HepG2 (cell line): ENCODE measurements at regions not wholly inside any gene's neighbourhood (a gene's known extent, or its start where the extent isn't known, plus 50 kb on each side); places are given as distances from the start of the nearest gene placed in this dataset.

Source experiments
- ATAC-seq: fragments of 200-7000 bp; cut with Tn5 transposase; 3 replicates; pipeline ENCODE4 v1.9.1; 2020; ENCODE audit warnings: mild to moderate bottlenecking, moderate library complexity
- BruUV-seq: library from RNA; stranded (reverse); fragments of 400-500 nt; replicated peaks from 2 replicates; lab custom pipeline; 2021; lab: Mats Ljungman, UMichigan
- CTCF ChIA-PET: fragments of 300-600 bp; formaldehyde crosslinking; extraction: SDS; loops from one replicate; lab custom pipeline; 2021; ENCODE audit warnings: low total read pairs, inconsistent platforms, low intra/inter-chr PET ratio; lab: Yijun Ruan, JAX
- POLR2A ChIA-PET: fragments of 350-600 bp; sonication (Branson Sonifier 250); formaldehyde crosslinking; loops from one replicate; lab custom pipeline; 2020; ENCODE audit warnings: antibody characterized with exemption, inconsistent platforms; lab: Yijun Ruan, JAX
- DNase-seq: peaks from one replicate; pipeline ENCODE4 v3.0.0-alpha.2; 2015; ENCODE audit warnings: low spot score
- FAIRE-seq: peaks from 3 replicates; lab custom pipeline; 2011; peaks lifted over from hg19 to GRCh38; lab: Jason Lieb, UNC
- H2AFZ ChIP-seq: one replicate; pipeline ENCODE4 v1.6.1; 2011; ENCODE audit warnings: low read length, inconsistent platforms
- H3K27ac ChIP-seq: fragments of 300-600 bp; 3 replicates; pipeline ENCODE4 v1.8.0; 2011; ENCODE audit warnings: mixed run types, mild to moderate bottlenecking, mixed read lengths, low read length, inconsistent platforms; ENCODE audit not compliant: insufficient read depth; ENCODE audit errors: extremely low read length
- H3K27me3 ChIP-seq, 2 experiments: fragments of 200-600 bp in 1 of 2; 2 replicates in 1 of 2; 3 replicates in 1 of 2; pipeline versions ENCODE4 v1.6.0 to v1.8.0; 2011; ENCODE audit warnings: low read length in 2 of 2, mild to moderate bottlenecking in 2 of 2, moderate library complexity in 2 of 2, inconsistent platforms in 1 of 2; ENCODE audit not compliant: insufficient read depth in 2 of 2, control insufficient read depth in 1 of 2
- H3K36me3 ChIP-seq, 2 experiments: fragments of 200-600 bp in 1 of 2; replicated peaks in 1 of 2; 2 replicates in 1 of 2; 3 replicates in 1 of 2; pipeline versions ENCODE4 v1.5.1 to v1.8.0; 2011; ENCODE audit warnings: low read length in 2 of 2, inconsistent platforms in 1 of 2; ENCODE audit not compliant: insufficient read depth in 2 of 2, control insufficient read depth in 1 of 2
- H3K4me1 ChIP-seq: 2 replicates; pipeline ENCODE4 v1.5.1; 2012; ENCODE audit warnings: low read length, inconsistent platforms; ENCODE audit not compliant: insufficient read depth
- H3K4me2 ChIP-seq: 2 replicates; pipeline ENCODE4 v1.6.0; 2011; ENCODE audit warnings: low read depth, low read length, inconsistent platforms
- H3K4me3 ChIP-seq, 3 experiments: fragments of 200-600 bp in 1 of 3; sonication (generic), shearing (Covaris generic) in 1 of 3; replicated peaks in 1 of 3; 2 replicates each; pipeline ENCODE4 v1.5.1; 2011 to 2016; ENCODE audit warnings: low read length in 3 of 3, inconsistent platforms in 2 of 3, low read depth in 2 of 3, mild to moderate bottlenecking in 2 of 3, control low read depth in 1 of 3, mixed read lengths in 1 of 3; ENCODE audit not compliant: insufficient read depth in 1 of 3
- H3K79me2 ChIP-seq: one replicate; pipeline ENCODE4 v1.6.1; 2011; ENCODE audit warnings: low read length, inconsistent platforms; ENCODE audit not compliant: insufficient read depth
- H3K9ac ChIP-seq: 2 replicates; pipeline ENCODE4 v1.6.0; 2011; ENCODE audit warnings: mild to moderate bottlenecking, low read depth, low read length, inconsistent platforms; ENCODE audit not compliant: insufficient read depth
- H3K9me3 ChIP-seq: 2 replicates; pipeline ENCODE4 v1.5.1; 2012; ENCODE audit warnings: mild to moderate bottlenecking, low read length
- H4K20me1 ChIP-seq: 2 replicates; pipeline ENCODE4 v1.6.0; 2011; ENCODE audit warnings: inconsistent platforms, mild to moderate bottlenecking, low read length, moderate library complexity; ENCODE audit not compliant: insufficient read depth
- ARNT ChIP-seq: fragments of 450-650 bp; IDR thresholded peaks from 2 replicates; pipeline ENCODE4 v1.6.1; 2017
- HDAC6 ChIP-seq: fragments of 200-600 bp; sonication (generic); IDR thresholded peaks from 2 replicates; pipeline ENCODE4 v1.7.0; 2017; ENCODE audit warnings: mild to moderate bottlenecking, antibody characterized with exemption, low read length, low read depth
- SP4 ChIP-seq: sonication (generic); formaldehyde crosslinking; IDR thresholded peaks from 2 replicates; pipeline ENCODE4 v1.8.1; 2023; ENCODE audit warnings: mild to moderate bottlenecking, missing genetic modification reagents
- ZNF556 ChIP-seq: sonication (generic); formaldehyde crosslinking; IDR thresholded peaks from 2 replicates; pipeline ENCODE4 v1.4.0; 2020; ENCODE audit warnings: mild to moderate bottlenecking, missing genetic modification reagents, borderline replicate concordance
- ZNF607 ChIP-seq: sonication (generic); formaldehyde crosslinking; IDR thresholded peaks from 2 replicates; pipeline ENCODE4 v1.5.1; 2020; ENCODE audit warnings: missing genetic modification reagents, mild to moderate bottlenecking, borderline replicate concordance
- ZNF841 ChIP-seq: sonication (generic); formaldehyde crosslinking; IDR thresholded peaks from 2 replicates; pipeline ENCODE4 v1.8.1; 2023; ENCODE audit warnings: missing genetic modification reagents, borderline replicate concordance
- ZNF879 ChIP-seq: sonication (generic); formaldehyde crosslinking; IDR thresholded peaks from 2 replicates; pipeline ENCODE4 v1.8.1; 2023; ENCODE audit warnings: missing genetic modification reagents
- WGBS: methylation state at CpG from one replicate; pipeline ENCODE4 v1.1.6; 2017; ENCODE audit warnings: low lambda C conversion rate; 5-methylcytosine and 5-hydroxymethylcytosine counted together
- in situ Hi-C: cut with HindIII; loops from 2 replicates; pipeline ENCODE4 v1.10.0; 2017; ENCODE audit warnings: low pct_unique_long_range_greater_than_20kb; ENCODE audit not compliant: extremely low pct_ligation_motif_present
- intact Hi-C: fragments of 100-400 bp; cut with micrococcal nuclease; formaldehyde crosslinking; loops from one replicate; pipeline ENCODE4 v1.10.0; 2022; ENCODE audit not compliant: unreplicated experiment
- TF ChIP-seq, protein P1 (sequence below): sonication (generic); formaldehyde crosslinking; IDR thresholded peaks from 2 replicates; pipeline ENCODE4 v1.5.1; 2020; ENCODE audit warnings: mild to moderate bottlenecking, missing genetic modification reagents, borderline replicate concordance
- TF ChIP-seq, protein P2 (sequence below): sonication (generic); IDR thresholded peaks from 2 replicates; pipeline ENCODE4 v1.6.1; 2016; ENCODE audit warnings: low read depth, borderline replicate concordance
- TF ChIP-seq, protein P3 (sequence below): sonication (generic); formaldehyde crosslinking; IDR thresholded peaks from 2 replicates; pipeline ENCODE4 v1.5.1; 2020; ENCODE audit warnings: mild to moderate bottlenecking, missing genetic modification reagents, moderate library complexity
- TF ChIP-seq, protein P4 (sequence below), 2 experiments: fragments of 450-650 bp in 1 of 2; sonication (generic) in 1 of 2; formaldehyde crosslinking; IDR thresholded peaks; 2 replicates each; pipeline versions ENCODE4 v1.5.0 to v1.8.0; 2020 to 2022; ENCODE audit warnings: mild to moderate bottlenecking in 1 of 2, missing genetic modification reagents in 1 of 2
- TF ChIP-seq, protein P5 (sequence below): sonication (generic); formaldehyde crosslinking; conservative IDR thresholded peaks from 2 replicates; pipeline ENCODE4 v1.8.0; 2022; ENCODE audit warnings: mild to moderate bottlenecking, moderate library complexity, missing genetic modification reagents

GRCh38 chr4:110735686-110736085 lies 112.8 kb upstream of the PITX2 start (continued):
- TF ChIP-seq, protein P1, sequence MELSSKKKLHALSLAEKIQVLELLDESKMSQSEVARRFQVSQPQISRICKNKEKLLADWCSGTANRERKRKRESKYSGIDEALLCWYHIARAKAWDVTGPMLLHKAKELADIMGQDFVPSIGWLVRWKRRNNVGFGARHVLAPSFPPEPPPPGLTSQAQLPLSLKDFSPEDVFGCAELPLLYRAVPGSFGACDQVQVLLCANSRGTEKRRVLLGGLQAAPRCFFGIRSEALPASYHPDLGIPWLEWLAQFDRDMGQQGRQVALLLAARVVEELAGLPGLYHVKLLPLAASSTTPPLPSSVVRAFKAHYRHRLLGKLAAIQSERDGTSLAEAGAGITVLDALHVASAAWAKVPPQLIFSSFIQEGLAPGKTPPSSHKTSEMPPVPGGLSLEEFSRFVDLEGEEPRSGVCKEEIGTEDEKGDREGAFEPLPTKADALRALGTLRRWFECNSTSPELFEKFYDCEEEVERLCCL (CRISPR knock-in tag) = no peak
- TF ChIP-seq ARNT = no peak
- TF ChIP-seq, protein P2, sequence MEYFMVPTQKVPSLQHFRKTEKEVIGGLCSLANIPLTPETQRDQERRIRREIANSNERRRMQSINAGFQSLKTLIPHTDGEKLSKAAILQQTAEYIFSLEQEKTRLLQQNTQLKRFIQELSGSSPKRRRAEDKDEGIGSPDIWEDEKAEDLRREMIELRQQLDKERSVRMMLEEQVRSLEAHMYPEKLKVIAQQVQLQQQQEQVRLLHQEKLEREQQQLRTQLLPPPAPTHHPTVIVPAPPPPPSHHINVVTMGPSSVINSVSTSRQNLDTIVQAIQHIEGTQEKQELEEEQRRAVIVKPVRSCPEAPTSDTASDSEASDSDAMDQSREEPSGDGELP = no peak
- TF ChIP-seq ZNF879 = no peak

- Histone ChIP-seq H3K79me2 (no peaks in the 10 kb centered on the region), H3K27me3 (no peaks in the 10 kb centered on the region), H3K36me3 (no peaks in the 10 kb centered on the region), H4K20me1 (no peaks in the 10 kb centered on the region), H3K4me2 (no peak overlapping the region), H3K4me3 (no peak overlapping the region), H3K4me1 (no peaks in the 10 kb centered on the region), H3K9me3 (no peaks in the 10 kb centered on the region), H3K27ac (no peak overlapping the region), H3K9ac (no peak overlapping the region), H2AFZ (no peak overlapping the region)
- no peak for DNase-seq
- 12% methylated on average over 3 of the region's 3 CpGs for WGBS
- no peak for ATAC-seq
- no TSS peak for BruUV-seq
- intact Hi-C loops = no loop called here
- no peak for FAIRE-seq
- ChIA-PET POLR2A (no interaction called here), CTCF (no interaction called here)
- in situ Hi-C loops = no loop called here
- TF ChIP-seq, protein P3, sequence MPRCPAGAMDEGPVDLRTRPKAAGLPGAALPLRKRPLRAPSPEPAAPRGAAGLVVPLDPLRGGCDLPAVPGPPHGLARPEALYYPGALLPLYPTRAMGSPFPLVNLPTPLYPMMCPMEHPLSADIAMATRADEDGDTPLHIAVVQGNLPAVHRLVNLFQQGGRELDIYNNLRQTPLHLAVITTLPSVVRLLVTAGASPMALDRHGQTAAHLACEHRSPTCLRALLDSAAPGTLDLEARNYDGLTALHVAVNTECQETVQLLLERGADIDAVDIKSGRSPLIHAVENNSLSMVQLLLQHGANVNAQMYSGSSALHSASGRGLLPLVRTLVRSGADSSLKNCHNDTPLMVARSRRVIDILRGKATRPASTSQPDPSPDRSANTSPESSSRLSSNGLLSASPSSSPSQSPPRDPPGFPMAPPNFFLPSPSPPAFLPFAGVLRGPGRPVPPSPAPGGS (CRISPR knock-in tag) = no peak
- TF ChIP-seq, protein P4, sequence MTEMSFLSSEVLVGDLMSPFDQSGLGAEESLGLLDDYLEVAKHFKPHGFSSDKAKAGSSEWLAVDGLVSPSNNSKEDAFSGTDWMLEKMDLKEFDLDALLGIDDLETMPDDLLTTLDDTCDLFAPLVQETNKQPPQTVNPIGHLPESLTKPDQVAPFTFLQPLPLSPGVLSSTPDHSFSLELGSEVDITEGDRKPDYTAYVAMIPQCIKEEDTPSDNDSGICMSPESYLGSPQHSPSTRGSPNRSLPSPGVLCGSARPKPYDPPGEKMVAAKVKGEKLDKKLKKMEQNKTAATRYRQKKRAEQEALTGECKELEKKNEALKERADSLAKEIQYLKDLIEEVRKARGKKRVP (CRISPR knock-in tag; IDR thresholded peaks at IDR 0.05) = no peak
- TF ChIP-seq ZNF841 (CRISPR knock-in tag) (no peak), SP4 (CRISPR knock-in tag) (no peak), HDAC6 (no peak), ZNF556 (CRISPR knock-in tag) (no peak), ZNF607 (no peak)
- TF ChIP-seq, protein P5, sequence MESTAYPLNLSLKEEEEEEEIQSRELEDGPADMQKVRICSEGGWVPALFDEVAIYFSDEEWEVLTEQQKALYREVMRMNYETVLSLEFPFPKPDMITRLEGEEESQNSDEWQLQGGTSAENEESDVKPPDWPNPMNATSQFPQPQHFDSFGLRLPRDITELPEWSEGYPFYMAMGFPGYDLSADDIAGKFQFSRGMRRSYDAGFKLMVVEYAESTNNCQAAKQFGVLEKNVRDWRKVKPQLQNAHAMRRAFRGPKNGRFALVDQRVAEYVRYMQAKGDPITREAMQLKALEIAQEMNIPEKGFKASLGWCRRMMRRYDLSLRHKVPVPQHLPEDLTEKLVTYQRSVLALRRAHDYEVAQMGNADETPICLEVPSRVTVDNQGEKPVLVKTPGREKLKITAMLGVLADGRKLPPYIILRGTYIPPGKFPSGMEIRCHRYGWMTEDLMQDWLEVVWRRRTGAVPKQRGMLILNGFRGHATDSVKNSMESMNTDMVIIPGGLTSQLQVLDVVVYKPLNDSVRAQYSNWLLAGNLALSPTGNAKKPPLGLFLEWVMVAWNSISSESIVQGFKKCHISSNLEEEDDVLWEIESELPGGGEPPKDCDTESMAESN (CRISPR knock-in tag) = no peak
Observed at GRCh38 chr4:110737931-110738330, 115.1 kb upstream of the PITX2 start.
